MM.1S (cell line): ENCODE measurements at regions not wholly inside any gene's neighbourhood (a gene's known extent, or its start where the extent isn't known, plus 50 kb on each side); places are given as distances from the start of the nearest gene placed in this dataset.

ENCODE experiments used
- DNase-seq: peaks from one replicate; pipeline ENCODE4 v3.0.0-alpha.2; 2015
- H2AFZ ChIP-seq: fragments of 300-600 bp; sonication (generic); 2 replicates; pipeline ENCODE4 v1.6.0; 2016; ENCODE audit warnings: antibody characterized with exemption, low read length
- H3F3A ChIP-seq: fragments of 300-600 bp; sonication (generic); 2 replicates; pipeline ENCODE4 v1.6.1; 2016; ENCODE audit warnings: mild to moderate bottlenecking, antibody characterized with exemption, low read length, moderate library complexity, mixed read lengths; ENCODE audit not compliant: insufficient read depth
- H3K27ac ChIP-seq: fragments of 300-600 bp; sonication (generic); 2 replicates; pipeline ENCODE4 v1.5.1; 2016; ENCODE audit warnings: mild to moderate bottlenecking, low read length
- H3K27me3 ChIP-seq: fragments of 300-600 bp; sonication (generic); replicated peaks from 2 replicates; pipeline ENCODE4 v1.6.0; 2016; ENCODE audit warnings: low read length; ENCODE audit not compliant: insufficient read depth
- H3K36me3 ChIP-seq: fragments of 300-600 bp; sonication (generic); replicated peaks from 2 replicates; pipeline ENCODE4 v1.6.1; 2016; ENCODE audit warnings: mild to moderate bottlenecking, low read length, mixed read lengths; ENCODE audit not compliant: insufficient read depth
- H3K4me1 ChIP-seq: fragments of 300-600 bp; sonication (generic); 2 replicates; pipeline ENCODE4 v1.6.1; 2016; ENCODE audit warnings: low read length, mixed read lengths
- H3K4me2 ChIP-seq: fragments of 300-600 bp; sonication (generic); 2 replicates; pipeline ENCODE4 v1.6.0; 2016; ENCODE audit warnings: low read depth, low read length
- H3K4me3 ChIP-seq: fragments of 300-600 bp; sonication (generic); 2 replicates; pipeline ENCODE4 v1.5.1; 2016; ENCODE audit warnings: low read length, mixed read lengths
- H3K79me2 ChIP-seq: fragments of 300-600 bp; sonication (generic); 2 replicates; pipeline ENCODE4 v1.6.1; 2016; ENCODE audit warnings: mixed run types, low read length, mixed read lengths
- H3K9ac ChIP-seq: fragments of 300-600 bp; sonication (generic); 2 replicates; pipeline ENCODE4 v1.6.1; 2016; ENCODE audit warnings: low read length, mixed read lengths
- H3K9me2 ChIP-seq: fragments of 300-600 bp; sonication (generic); replicated peaks from 2 replicates; pipeline ENCODE4 v1.6.1; 2016; ENCODE audit warnings: mild to moderate bottlenecking, low read length, mixed read lengths; ENCODE audit not compliant: insufficient read depth
- H3K9me3 ChIP-seq: fragments of 300-600 bp; sonication (generic); replicated peaks from 2 replicates; pipeline ENCODE4 v1.6.1; 2016; ENCODE audit warnings: mild to moderate bottlenecking, low read length, mixed read lengths; ENCODE audit not compliant: insufficient read depth
- H4K20me1 ChIP-seq: fragments of 300-600 bp; sonication (generic); 2 replicates; pipeline ENCODE4 v1.6.1; 2016; ENCODE audit warnings: mild to moderate bottlenecking, low read length, moderate library complexity, mixed read lengths; ENCODE audit not compliant: insufficient read depth
- EZH2 ChIP-seq: fragments of 300-600 bp; sonication (generic); optimal IDR thresholded peaks from 2 replicates; pipeline ENCODE3; 2017; ENCODE audit warnings: low read depth, mild to moderate bottlenecking, antibody characterized with exemption, low read length, mixed read lengths
- EZH2phosphoT487 ChIP-seq: fragments of 300-600 bp; sonication (generic); IDR thresholded peaks from 2 replicates; pipeline ENCODE4 v1.6.1; 2018; ENCODE audit warnings: antibody characterized with exemption, low read length
- TF ChIP-seq, protein P1 (sequence below): fragments of 300-600 bp; sonication (generic); IDR thresholded peaks from 2 replicates; pipeline ENCODE4 v1.5.1; 2016; ENCODE audit warnings: antibody characterized with exemption, low read length, mixed read lengths

DNA sequence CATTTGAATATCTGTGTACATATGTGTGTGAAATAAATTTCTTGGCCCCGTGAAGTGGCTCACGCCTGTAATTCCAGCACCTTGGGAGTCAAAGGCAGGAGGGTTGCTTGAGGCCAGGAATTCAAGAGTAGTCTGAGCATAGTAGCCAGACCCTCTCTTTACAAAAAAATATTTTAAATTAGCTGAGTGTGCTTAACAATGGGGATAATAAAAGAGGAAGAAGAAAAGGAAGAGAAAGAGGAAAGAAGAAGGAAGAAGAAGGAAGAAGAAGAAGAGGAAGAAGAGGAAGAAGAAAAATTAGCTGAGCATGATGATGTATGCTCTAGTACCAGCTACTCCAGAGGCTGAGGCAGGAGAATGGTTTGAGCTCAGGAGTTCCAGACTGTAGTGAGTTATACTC is 52.1 kb upstream of the XPO1 start:
- TF ChIP-seq EZH2 (no peak), EZH2phosphoT487 (no peak)
- TF ChIP-seq, protein P1, sequence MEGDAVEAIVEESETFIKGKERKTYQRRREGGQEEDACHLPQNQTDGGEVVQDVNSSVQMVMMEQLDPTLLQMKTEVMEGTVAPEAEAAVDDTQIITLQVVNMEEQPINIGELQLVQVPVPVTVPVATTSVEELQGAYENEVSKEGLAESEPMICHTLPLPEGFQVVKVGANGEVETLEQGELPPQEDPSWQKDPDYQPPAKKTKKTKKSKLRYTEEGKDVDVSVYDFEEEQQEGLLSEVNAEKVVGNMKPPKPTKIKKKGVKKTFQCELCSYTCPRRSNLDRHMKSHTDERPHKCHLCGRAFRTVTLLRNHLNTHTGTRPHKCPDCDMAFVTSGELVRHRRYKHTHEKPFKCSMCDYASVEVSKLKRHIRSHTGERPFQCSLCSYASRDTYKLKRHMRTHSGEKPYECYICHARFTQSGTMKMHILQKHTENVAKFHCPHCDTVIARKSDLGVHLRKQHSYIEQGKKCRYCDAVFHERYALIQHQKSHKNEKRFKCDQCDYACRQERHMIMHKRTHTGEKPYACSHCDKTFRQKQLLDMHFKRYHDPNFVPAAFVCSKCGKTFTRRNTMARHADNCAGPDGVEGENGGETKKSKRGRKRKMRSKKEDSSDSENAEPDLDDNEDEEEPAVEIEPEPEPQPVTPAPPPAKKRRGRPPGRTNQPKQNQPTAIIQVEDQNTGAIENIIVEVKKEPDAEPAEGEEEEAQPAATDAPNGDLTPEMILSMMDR = no peak
- H3K4me2 ChIP-seq = no peak overlapping the region
- no peaks in the 10 kb centered on the region for H3K36me3 ChIP-seq
- H3K4me1 ChIP-seq = peaks cover 6% of the 10 kb centered on the region; the same call in 1 of the 2 replicates
- no peaks in the 10 kb centered on the region for H3K9me3 ChIP-seq
- H3F3A ChIP-seq = no peaks in the 10 kb centered on the region
- DNase-seq = no peak
- no peaks in the 10 kb centered on the region for H3K9me2 ChIP-seq
- H3K27me3 ChIP-seq = no peaks in the 10 kb centered on the region
- H2AFZ ChIP-seq = no peak overlapping the region
- H3K27ac ChIP-seq = no peak overlapping the region
- no peak overlapping the region for H3K4me3 ChIP-seq
- no peaks in the 10 kb centered on the region for H3K79me2 ChIP-seq
- no peaks in the 10 kb centered on the region for H4K20me1 ChIP-seq
- no peak overlapping the region for H3K9ac ChIP-seq

GRCh38 chr2:61588566-61588965 is 50.4 kb upstream of the XPO1 start:
- no peak overlapping the region for H3K9ac ChIP-seq
- no peak overlapping the region for H2AFZ ChIP-seq
- no peak overlapping the region for H3K4me2 ChIP-seq
- H3K9me2 ChIP-seq = no peaks in the 10 kb centered on the region
- H3F3A ChIP-seq = no peaks in the 10 kb centered on the region
- H3K36me3 ChIP-seq = no peaks in the 10 kb centered on the region
- peaks cover 6% of the 10 kb centered on the region; the same call in 1 of the 2 replicates for H3K4me1 ChIP-seq
- H3K27ac ChIP-seq = no peak overlapping the region
- no peaks in the 10 kb centered on the region for H3K9me3 ChIP-seq
- no peak overlapping the region for H3K4me3 ChIP-seq
- no peaks in the 10 kb centered on the region for H3K27me3 ChIP-seq
- H4K20me1 ChIP-seq = no peaks in the 10 kb centered on the region
- no peaks in the 10 kb centered on the region for H3K79me2 ChIP-seq
- TF ChIP-seq, protein P1 = no peak
- TF ChIP-seq EZH2phosphoT487 = no peak
- TF ChIP-seq EZH2 = no peak
- no peak for DNase-seq
